ENCODE measurements at regions not wholly inside any gene's neighbourhood (a gene's known extent, or its start where the extent isn't known, plus 50 kb on each side); places are given as distances from the start of the nearest gene placed in this dataset.

- TF ChIP-seq POLR2A (IDR thresholded peaks at IDR 0.05; ENCODE audit: extremely low read depth, insufficient read length) (no peak), CTCF (IDR thresholded peaks at IDR 0.05; ENCODE audit: low read depth, low read length) (no peak)
Observed at GRCh38 chr5:130424341-130424740, 520.1 kb downstream of the CHSY3 start.
